GM13977 (cell line): ENCODE measurements at regions not wholly inside any gene's neighbourhood (a gene's known extent, or its start where the extent isn't known, plus 50 kb on each side); places are given as distances from the start of the nearest gene placed in this dataset.

Experiments
- DNase-seq: peaks from one replicate; pipeline ENCODE4 v3.0.0; 2012; ENCODE audit warnings: low spot score
- CTCF ChIP-seq: IDR thresholded peaks from 2 replicates; pipeline ENCODE4 v1.5.1; 2012; ENCODE audit warnings: mild to moderate bottlenecking, control low read depth; ENCODE audit not compliant: insufficient read depth; ENCODE audit errors: extremely low read depth, missing control alignments
- in situ Hi-C: fragments of 300-500 bp; cut with MboI; formaldehyde crosslinking; loops from one replicate; pipeline ENCODE4 v1.12.0; 2022; ENCODE audit warnings: low sequenced_read_pairs, low pct_unique_long_range_greater_than_20kb, mixed read lengths, inconsistent platforms; ENCODE audit not compliant: unreplicated experiment

DNA sequence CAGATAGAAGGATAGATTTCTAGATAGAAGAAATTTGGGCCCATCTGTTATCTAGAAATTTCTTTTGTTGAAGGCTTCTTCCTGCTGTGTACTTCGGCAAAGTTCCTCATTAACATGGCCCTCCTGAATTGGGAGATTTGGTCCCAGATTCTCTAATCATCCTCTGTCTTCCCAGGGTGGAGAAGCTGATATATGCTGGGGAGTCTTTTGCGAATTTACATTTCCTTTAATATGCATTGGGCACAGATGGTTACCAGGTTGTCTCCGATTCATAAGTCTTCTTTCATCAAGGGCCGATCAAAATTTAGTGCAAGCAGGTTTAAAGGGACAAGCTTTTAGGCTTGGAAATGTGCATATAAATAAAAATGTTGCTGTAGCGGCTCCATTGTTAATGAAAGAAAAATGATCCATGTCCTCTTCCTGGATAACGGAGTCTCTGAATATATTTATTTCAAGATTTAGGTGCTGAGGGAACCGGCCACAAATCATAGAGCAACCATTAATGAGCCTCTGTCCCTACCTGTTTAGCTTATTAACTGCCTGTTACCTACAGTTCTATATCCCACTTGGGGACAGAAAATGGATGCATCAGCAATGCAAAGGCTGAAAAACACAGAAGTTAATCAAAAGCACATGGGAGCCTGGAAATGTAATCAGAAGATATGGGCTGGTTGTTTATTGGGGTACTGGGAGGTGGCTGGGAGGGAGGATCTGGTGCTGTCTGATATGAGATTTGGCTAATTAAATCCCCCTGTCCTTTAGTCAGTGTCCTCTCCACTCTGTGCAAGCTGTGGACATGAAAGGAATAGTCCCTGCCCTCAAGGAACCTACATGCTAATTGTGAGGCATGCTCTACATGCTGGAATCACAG lies 234.7 kb downstream of the MAN2A1 start:
- no peak for DNase-seq
- no peak for TF ChIP-seq CTCF
- in situ Hi-C loops, result no loop called here

DNA sequence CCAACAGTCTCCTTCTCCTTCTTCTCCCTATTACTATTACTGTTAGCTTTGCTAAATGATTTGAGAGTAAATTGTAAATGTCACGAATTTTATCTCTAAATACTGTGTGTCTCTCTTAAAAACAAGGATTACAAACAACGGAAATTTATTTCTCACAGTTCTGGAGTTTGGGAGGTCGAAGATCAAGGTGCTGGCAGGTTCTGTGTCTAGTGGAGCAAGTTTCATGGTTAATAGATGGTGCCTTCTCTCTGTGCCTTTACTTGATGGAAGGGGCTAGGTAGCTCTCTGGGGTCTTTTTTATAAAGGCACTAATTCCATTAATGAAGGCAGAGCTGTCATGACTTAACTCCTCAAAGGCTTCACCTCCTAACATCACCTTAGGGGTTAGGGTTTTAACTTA lies 237.9 kb downstream of the MAN2A1 start:
- no peak for TF ChIP-seq CTCF
- no peak for DNase-seq
- in situ Hi-C loops, result no loop called here

GRCh38 chr5:109928046-109928445 lies 238.3 kb downstream of the MAN2A1 start:
- no peak for DNase-seq
- TF ChIP-seq CTCF, result no peak
- in situ Hi-C loops, result no loop called here

DNA sequence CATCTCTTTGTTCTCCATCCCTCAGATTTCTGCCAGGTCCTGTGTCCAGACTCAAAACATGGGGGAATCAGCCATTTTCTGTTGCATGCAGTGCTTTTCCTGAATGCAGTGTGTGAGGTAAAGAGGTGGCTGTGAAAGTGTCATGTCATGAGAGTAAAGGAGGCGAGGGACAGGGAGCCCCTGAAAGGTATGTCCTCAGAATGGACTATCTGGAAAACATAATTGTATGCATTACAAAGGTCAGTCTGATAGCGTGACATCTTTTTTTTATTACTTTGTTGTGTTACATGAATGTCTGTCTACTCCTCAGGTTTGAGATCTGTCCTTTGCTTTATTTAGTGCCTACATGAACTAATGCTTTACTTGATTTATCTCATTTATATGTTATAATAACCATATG lies 239.1 kb downstream of the MAN2A1 start:
- in situ Hi-C loops, result no loop called here
- no peak for TF ChIP-seq CTCF
- no peak for DNase-seq

GRCh38 chr5:109929376-109929775 lies 239.6 kb downstream of the MAN2A1 start:
- no peak for DNase-seq
- in situ Hi-C loops, result no loop called here
- TF ChIP-seq CTCF, result no peak

DNA sequence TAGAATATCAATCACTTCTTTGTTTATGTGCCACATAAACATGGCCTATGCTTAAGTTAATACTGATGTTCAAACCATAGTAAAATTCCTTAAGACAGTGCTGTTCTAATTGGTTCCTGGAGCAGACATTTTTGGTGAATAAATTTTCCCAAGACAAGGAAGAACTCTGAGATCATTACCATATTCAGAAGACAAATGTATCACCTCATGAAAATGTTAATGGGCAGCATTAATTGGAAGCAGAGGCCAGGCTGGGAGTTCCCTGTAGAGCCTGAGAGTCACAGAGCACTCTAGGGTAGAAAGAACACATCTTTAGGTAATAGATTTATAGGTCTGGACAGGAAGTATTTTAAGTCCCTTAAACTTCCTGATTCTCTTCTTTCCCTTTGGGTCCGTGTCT lies 240.2 kb downstream of the MAN2A1 start:
- in situ Hi-C loops, result no loop called here
- no peak for DNase-seq
- TF ChIP-seq CTCF, result no peak
